Mucosa of rectum (tissue), 2 donors: ENCODE measurements at regions not wholly inside any gene's neighbourhood (a gene's known extent, or its start where the extent isn't known, plus 50 kb on each side); places are given as distances from the start of the nearest gene placed in this dataset.

ENCODE experiments used
- H3K27ac ChIP-seq, 2 donors: one replicate each; pipeline ENCODE4 v1.7.0; 2013; ENCODE audit warnings: inconsistent platforms in 2 of 2, low read depth in 2 of 2, low read length in 2 of 2
- H3K27me3 ChIP-seq, 2 donors: one replicate each; pipeline ENCODE4 v1.7.0; 2013; ENCODE audit warnings: low read length in 2 of 2; ENCODE audit not compliant: control insufficient read depth in 2 of 2, insufficient read depth in 2 of 2
- H3K36me3 ChIP-seq, 2 donors: one replicate each; pipeline ENCODE4 v1.7.0; 2013; ENCODE audit warnings: low read length in 2 of 2; ENCODE audit not compliant: control insufficient read depth in 2 of 2, insufficient read depth in 2 of 2
- H3K4me1 ChIP-seq, 2 donors: one replicate each; pipeline ENCODE4 v1.7.0; 2013; ENCODE audit warnings: low read length in 2 of 2, mild to moderate bottlenecking in 1 of 2; ENCODE audit not compliant: control insufficient read depth in 2 of 2, insufficient read depth in 2 of 2
- H3K4me3 ChIP-seq, 2 donors: one replicate each; pipeline ENCODE4 v1.7.0; 2013; ENCODE audit warnings: low read length in 2 of 2
- H3K9ac ChIP-seq, 2 donors: one replicate each; pipeline ENCODE4 v1.7.0; 2013; ENCODE audit warnings: low read length in 2 of 2, low read depth in 1 of 2, mild to moderate bottlenecking in 1 of 2
- H3K9me3 ChIP-seq, 2 donors: one replicate each; pipeline ENCODE4 v1.7.0; 2013; ENCODE audit warnings: low read length in 2 of 2; ENCODE audit not compliant: control insufficient read depth in 2 of 2
- donor health status: healthy.
- donor health status: Normal muscosa, but diverticular disease.

DNA sequence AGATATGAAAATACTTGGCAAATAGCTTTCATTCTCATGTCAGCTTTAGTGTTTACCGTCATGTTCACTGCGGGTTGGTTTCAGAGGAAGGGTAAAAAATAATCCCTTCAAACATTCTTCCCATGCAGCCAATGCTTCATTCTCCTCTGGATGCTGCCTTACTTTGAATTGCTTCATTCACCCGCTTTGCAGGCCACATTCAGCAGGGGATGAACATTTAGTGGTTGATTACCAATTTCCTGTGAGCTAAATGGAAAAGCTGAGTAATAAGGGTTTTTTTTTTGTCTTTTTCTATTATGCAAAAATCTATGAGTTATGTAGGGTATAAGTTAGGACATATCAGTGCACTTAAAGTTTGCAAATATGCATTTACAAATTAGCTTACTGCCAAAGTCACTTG lies 96.3 kb upstream of the MEF2C start:
- no peak overlapping the region for H3K9ac ChIP-seq
- no peak overlapping the region for H3K27ac ChIP-seq
- H3K4me1 ChIP-seq: no peaks in the 10 kb centered on the region
- no peak overlapping the region for H3K4me3 ChIP-seq
- H3K27me3 ChIP-seq: no peaks in the 10 kb centered on the region
- no peaks in the 10 kb centered on the region for H3K9me3 ChIP-seq
- H3K36me3 ChIP-seq: no peaks in the 10 kb centered on the region

DNA sequence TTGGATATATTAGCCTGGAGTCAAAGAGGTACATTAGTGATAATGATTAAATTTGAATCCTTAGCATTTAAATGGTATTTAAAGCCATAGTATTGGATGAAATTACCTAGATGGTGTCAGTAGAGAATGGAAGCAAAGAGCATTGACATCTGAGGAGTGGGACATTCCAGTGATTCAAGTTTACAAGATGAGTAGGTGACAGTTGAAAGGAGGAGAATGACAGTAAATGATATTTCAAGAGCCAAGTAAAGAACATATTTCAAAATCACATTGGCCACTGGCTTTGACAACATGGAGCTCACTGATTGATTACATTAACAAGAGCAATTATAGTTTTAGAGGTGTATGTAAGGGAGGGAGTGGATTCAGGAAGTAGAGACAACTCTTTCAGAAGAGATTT lies 93.9 kb upstream of the MEF2C start:
- Histone ChIP-seq H3K27ac (no peak overlapping the region), H3K9ac (no peak overlapping the region), H3K36me3 (no peaks in the 10 kb centered on the region), H3K27me3 (no peaks in the 10 kb centered on the region), H3K4me3 (no peak overlapping the region), H3K9me3 (no peaks in the 10 kb centered on the region), H3K4me1 (no peaks in the 10 kb centered on the region)

DNA sequence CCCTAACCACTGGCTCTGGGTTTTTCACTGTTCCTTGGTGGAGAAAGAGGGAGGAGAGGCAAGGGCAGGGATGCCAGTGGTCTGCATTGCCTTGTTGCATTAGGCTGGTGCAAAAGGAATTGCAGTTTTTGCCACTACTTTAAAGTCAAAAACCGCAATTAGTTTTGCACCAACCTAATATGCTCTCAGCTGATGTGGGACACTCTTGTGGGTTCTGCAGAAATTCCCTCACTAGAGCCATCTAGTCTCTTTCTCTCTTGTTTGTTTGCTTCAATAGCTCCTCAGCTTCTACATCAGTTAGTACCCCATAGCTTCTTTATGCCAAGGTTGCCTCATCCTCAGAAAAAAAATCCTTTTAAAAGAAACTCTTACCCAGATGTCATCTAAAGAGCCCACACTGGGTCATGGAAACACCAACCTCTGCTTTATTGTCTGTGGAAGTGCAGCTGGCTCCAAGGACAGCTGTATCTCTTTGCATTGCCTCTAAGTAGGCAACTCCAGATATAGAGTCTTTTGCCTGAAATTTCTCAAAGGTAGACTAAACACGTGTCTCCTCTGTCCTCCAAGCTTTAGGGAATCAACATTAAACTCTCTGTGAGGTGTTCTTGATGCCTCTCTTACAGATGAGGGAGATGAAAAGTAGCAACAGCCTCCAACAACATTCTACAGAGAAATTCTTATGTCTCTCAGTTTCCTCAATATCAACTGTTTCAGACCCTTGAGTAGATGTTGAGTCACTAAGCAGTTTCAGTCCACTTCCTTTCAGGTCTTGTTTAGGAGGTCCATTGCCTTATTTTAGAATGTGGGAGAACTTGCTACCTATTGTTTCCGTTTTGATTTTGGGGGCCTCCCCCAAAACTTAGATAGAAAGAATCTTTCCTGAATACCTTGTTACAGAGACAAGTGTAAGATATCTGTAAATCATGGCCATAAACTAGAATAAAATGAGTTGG lies 84.9 kb upstream of the MEF2C start:
- Histone ChIP-seq H3K9ac (no peak overlapping the region), H3K4me3 (no peak overlapping the region), H3K9me3 (no peaks in the 10 kb centered on the region), H3K4me1 (no peaks in the 10 kb centered on the region), H3K27ac (no peak overlapping the region), H3K36me3 (no peaks in the 10 kb centered on the region), H3K27me3 (no peaks in the 10 kb centered on the region)

DNA sequence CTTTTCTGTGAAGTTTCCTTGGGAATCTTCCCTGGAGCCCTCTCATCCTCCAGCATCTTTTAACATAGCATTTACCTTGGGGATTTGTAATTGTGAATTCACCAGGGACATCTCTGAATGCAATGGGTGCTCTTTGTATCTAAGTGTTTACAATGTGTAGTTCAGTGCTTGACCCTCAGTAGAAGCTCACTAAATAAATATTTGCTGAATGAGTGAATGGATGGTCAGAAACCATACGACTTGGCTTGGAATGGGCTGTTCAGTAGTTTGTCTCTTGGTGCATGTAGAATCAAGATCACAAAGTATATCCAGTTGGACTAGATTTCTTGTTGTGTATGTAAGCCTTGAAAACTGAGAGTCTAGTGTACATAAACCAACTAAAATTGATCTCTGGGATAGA lies 81.8 kb upstream of the MEF2C start:
- H3K36me3 ChIP-seq: no peaks in the 10 kb centered on the region
- H3K9ac ChIP-seq: no peak overlapping the region
- H3K9me3 ChIP-seq: no peaks in the 10 kb centered on the region
- no peaks in the 10 kb centered on the region for H3K4me1 ChIP-seq
- H3K27me3 ChIP-seq: no peaks in the 10 kb centered on the region
- H3K4me3 ChIP-seq: no peak overlapping the region
- no peak overlapping the region for H3K27ac ChIP-seq

DNA sequence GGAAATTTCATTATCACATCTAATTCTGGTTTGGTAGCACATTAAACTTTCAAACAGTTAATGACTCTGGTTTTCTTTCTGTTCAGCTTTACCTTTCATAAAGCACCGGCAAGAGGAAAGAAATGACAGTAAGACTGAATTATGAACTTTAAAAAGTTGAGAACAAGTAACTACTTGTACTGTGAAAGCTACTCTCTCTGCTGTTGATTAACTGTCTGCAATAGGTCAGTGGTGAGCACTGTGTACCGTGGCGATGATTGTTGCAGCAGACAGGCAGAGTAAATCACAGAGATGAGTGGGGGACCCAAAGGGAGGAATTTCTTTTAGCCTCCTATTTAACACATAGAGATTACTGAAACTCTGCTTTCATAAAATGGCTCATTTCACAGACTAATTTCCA lies 74.0 kb upstream of the MEF2C start:
- no peak overlapping the region for H3K9ac ChIP-seq
- no peaks in the 10 kb centered on the region for H3K36me3 ChIP-seq
- no peak overlapping the region for H3K27ac ChIP-seq
- no peak overlapping the region for H3K4me3 ChIP-seq
- no peaks in the 10 kb centered on the region for H3K9me3 ChIP-seq
- H3K4me1 ChIP-seq: no peaks in the 10 kb centered on the region
- H3K27me3 ChIP-seq: no peaks in the 10 kb centered on the region

DNA sequence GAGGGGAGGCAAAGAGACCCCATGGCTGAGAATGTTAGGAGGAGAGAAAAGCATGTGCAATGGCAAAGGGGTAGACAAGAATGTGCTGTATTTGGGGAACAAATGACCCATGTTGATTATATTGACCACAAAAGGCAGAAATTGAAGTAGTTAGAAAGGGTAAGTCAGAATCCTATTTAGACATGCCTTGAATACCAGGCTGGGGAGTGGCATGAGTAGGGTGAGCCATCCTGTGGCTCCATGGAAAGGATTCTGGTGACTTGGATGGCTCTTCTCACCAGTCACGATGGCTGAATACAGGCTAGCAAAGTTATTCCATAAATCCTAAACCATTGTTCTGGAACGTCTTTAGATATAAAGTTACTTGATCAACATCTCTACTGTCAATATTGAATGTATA lies 73.4 kb upstream of the MEF2C start:
- no peaks in the 10 kb centered on the region for H3K36me3 ChIP-seq
- H3K9ac ChIP-seq: no peak overlapping the region
- no peaks in the 10 kb centered on the region for H3K4me1 ChIP-seq
- no peaks in the 10 kb centered on the region for H3K27me3 ChIP-seq
- H3K4me3 ChIP-seq: no peak overlapping the region
- no peak overlapping the region for H3K27ac ChIP-seq
- no peaks in the 10 kb centered on the region for H3K9me3 ChIP-seq

DNA sequence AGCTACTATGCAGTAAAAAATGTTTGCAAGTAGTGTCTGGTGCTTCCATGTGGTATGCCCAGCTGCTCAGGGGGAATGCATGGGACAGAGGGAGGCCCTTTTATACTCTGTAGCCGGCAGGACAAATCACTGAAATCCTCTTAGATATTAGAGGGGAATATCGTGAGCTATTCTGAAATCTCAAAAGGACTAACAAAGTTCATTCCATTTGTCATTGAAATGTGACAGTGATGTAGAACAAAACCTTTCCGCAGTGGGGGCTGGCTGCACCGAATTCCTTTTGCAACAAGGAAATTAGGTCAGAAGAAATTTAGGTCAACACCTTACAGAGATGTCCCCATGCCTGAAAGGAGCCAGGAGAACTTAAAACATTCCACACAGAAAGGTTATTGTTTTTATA lies 72.4 kb upstream of the MEF2C start:
- H3K36me3 ChIP-seq: no peaks in the 10 kb centered on the region
- no peaks in the 10 kb centered on the region for H3K9me3 ChIP-seq
- H3K27me3 ChIP-seq: no peaks in the 10 kb centered on the region
- no peak overlapping the region for H3K9ac ChIP-seq
- H3K4me1 ChIP-seq: no peaks in the 10 kb centered on the region
- H3K27ac ChIP-seq: no peak overlapping the region
- H3K4me3 ChIP-seq: no peak overlapping the region

DNA sequence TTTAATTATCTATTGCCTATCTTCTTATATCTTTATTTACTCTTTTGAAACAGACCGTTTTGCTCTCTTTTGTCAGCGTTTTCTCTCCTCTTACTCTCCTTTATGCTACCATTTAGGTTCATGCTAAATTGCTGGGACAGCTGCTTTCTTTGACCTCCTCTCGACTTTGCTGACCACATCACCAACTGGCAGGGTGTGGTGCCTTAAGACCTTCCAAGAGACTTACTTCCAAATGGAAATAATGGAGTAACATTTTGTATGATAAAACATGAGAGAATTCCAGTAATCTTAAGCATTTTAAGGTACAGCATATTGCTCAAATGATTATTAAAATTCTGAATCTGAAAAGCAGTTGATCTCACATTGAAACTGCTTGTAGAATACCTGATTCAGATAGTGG lies 71.5 kb upstream of the MEF2C start:
- H3K27ac ChIP-seq: no peak overlapping the region

DNA sequence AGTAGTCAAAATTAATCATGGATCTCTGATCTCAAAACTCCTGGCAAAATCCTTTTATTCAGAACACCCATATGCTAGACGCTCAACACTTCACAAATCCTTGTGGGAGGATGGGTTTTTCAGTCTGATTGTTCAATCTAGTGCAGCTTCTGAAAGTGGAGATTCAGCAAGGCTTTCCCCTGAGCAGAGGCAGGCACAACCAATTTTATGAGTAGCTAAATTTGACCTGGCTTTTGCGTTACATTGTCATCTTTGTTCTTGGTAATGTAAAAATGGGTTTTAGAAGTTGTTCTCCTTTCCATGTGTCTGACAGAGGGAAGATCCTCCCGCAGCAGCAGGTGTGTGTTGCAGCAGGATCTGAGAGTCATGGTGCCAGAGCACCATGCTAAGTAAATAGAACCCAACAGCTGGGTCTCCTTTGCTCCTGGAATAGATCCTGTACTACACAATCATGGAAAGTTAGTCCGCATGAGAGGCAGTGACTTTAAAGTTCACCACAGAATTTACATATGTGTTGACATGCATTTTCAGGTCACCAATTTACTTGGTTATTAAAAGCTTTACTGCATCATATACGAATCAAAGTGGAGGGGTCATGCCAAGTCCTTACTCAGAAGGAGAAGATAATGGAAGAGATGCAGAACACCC lies 70.1 kb upstream of the MEF2C start:
- no peaks in the 10 kb centered on the region for H3K27me3 ChIP-seq
- no peaks in the 10 kb centered on the region for H3K9me3 ChIP-seq
- no peak overlapping the region for H3K27ac ChIP-seq
- H3K36me3 ChIP-seq: no peaks in the 10 kb centered on the region
- H3K9ac ChIP-seq: no peak overlapping the region
- no peaks in the 10 kb centered on the region for H3K4me1 ChIP-seq
- no peak overlapping the region for H3K4me3 ChIP-seq

More for the DNA sequence above, 71.5 kb upstream of the MEF2C start:
- no peak overlapping the region for H3K4me3 ChIP-seq
- no peaks in the 10 kb centered on the region for H3K27me3 ChIP-seq
- H3K4me1 ChIP-seq: no peaks in the 10 kb centered on the region
- H3K36me3 ChIP-seq: no peaks in the 10 kb centered on the region
- no peaks in the 10 kb centered on the region for H3K9me3 ChIP-seq
- no peak overlapping the region for H3K9ac ChIP-seq

DNA sequence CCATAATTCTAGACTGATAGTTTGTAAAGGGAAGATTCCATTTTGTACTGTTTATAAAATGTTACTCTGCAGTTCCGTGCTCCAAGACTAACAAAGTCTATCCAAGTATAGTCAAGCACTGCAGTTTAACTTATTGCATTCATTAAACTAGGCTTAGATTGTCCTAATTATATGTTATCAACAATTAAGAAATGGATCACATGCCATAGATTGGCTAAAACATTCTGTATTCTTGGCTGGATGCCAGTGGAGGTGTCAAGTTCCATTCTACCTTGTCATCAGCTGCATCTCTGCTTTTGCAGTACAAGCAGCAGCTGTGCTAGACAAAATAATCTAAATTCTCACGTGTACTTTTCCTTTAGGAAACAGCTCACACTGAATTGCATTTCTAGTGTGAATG lies 69.4 kb upstream of the MEF2C start:
- H3K36me3 ChIP-seq: no peaks in the 10 kb centered on the region
- no peak overlapping the region for H3K9ac ChIP-seq
- H3K9me3 ChIP-seq: no peaks in the 10 kb centered on the region
- H3K4me3 ChIP-seq: no peak overlapping the region
- no peaks in the 10 kb centered on the region for H3K27me3 ChIP-seq
- H3K27ac ChIP-seq: no peak overlapping the region
- no peaks in the 10 kb centered on the region for H3K4me1 ChIP-seq
